ENCODE measurements at regions not wholly inside any gene's neighbourhood (a gene's known extent, or its start where the extent isn't known, plus 50 kb on each side); places are given as distances from the start of the nearest gene placed in this dataset.

GRCh38 chr6:153580776-153581175 is 449.7 kb upstream of the RGS17 start:
- TF ChIP-seq CTCF (conservative IDR thresholded peaks at IDR 0.05 in 1 of 2, IDR thresholded peaks at IDR 0.05 in 1 of 2; ENCODE audit: low read depth in 1 of 2, low read length in 2 of 2) (no peak), EZH2 (IDR thresholded peaks at IDR 0.05; ENCODE audit: low read length, missing control alignments) (no peak)

Measured in fibroblast of lung (primary cell).